GM23338 (cell line): ENCODE measurements at regions not wholly inside any gene's neighbourhood (a gene's known extent, or its start where the extent isn't known, plus 50 kb on each side); places are given as distances from the start of the nearest gene placed in this dataset.
A peak's percentile ranks its signal among the peaks of the same experiment; 100 is the strongest.

ENCODE experiments used
- ATAC-seq: fragments of 200-7000 bp; cut with Tn5 transposase; 3 replicates; pipeline ENCODE4 v1.9.1; 2020
- DNase-seq: peaks from one replicate; pipeline ENCODE4 v3.0.0-alpha.2; 2015; ENCODE audit warnings: low spot score
- H2AFZ ChIP-seq: fragments of 200-600 bp; sonication (generic); 2 replicates; pipeline ENCODE4 v1.8.0; 2016; ENCODE audit warnings: antibody characterized with exemption, mild to moderate bottlenecking, moderate library complexity
- H3F3A ChIP-seq: fragments of 200-600 bp; sonication (generic); replicated peaks from 2 replicates; pipeline ENCODE4 v1.8.0; 2017; ENCODE audit warnings: antibody characterized with exemption, mixed run types, low read depth
- H3K27ac ChIP-seq: fragments of 200-600 bp; sonication (generic); 2 replicates; pipeline ENCODE4 v1.6.1; 2016; ENCODE audit warnings: low read depth
- H3K27me3 ChIP-seq: fragments of 200-600 bp; sonication (generic); 2 replicates; pipeline ENCODE4 v1.8.0; 2016; ENCODE audit warnings: mild to moderate bottlenecking, mixed run types, moderate library complexity; ENCODE audit not compliant: insufficient read depth
- H3K36me3 ChIP-seq: fragments of 200-600 bp; sonication (generic); 2 replicates; pipeline ENCODE4 v1.8.0; 2016; ENCODE audit warnings: mild to moderate bottlenecking; ENCODE audit not compliant: insufficient read depth
- H3K4me1 ChIP-seq: fragments of 200-600 bp; sonication (generic); 2 replicates; pipeline ENCODE4 v1.8.0; 2016; ENCODE audit warnings: mild to moderate bottlenecking, moderate library complexity; ENCODE audit not compliant: insufficient read depth
- H3K4me2 ChIP-seq: fragments of 200-600 bp; sonication (generic); 2 replicates; pipeline ENCODE4 v1.7.1; 2017; ENCODE audit warnings: mixed run types
- H3K4me3 ChIP-seq: fragments of 200-600 bp; sonication (generic); 2 replicates; pipeline ENCODE4 v1.6.1; 2016; ENCODE audit warnings: mixed run types
- H3K79me2 ChIP-seq: fragments of 200-600 bp; sonication (generic); replicated peaks from 2 replicates; pipeline ENCODE4 v1.8.0; 2017; ENCODE audit warnings: mild to moderate bottlenecking; ENCODE audit not compliant: insufficient read depth
- H3K9me2 ChIP-seq: fragments of 200-600 bp; sonication (generic); 2 replicates; pipeline ENCODE4 v1.8.0; 2017; ENCODE audit not compliant: insufficient read depth
- H4K20me1 ChIP-seq: fragments of 200-600 bp; sonication (generic); replicated peaks from 2 replicates; pipeline ENCODE4 v1.8.0; 2017; ENCODE audit warnings: mild to moderate bottlenecking; ENCODE audit not compliant: insufficient read depth
- H3K27ac Mint-ChIP-seq: 2 replicates; pipeline ENCODE4 v1.8.0; 2020; ENCODE audit warnings: inconsistent platforms, mild to moderate bottlenecking, moderate library complexity, mixed read lengths
- H3K27me3 Mint-ChIP-seq: 3 replicates; pipeline ENCODE4 v1.8.0; 2022; ENCODE audit warnings: low read depth, mild to moderate bottlenecking, moderate library complexity, mixed read lengths, inconsistent platforms; ENCODE audit not compliant: insufficient read depth, poor library complexity
- H3K36me3 Mint-ChIP-seq: 3 replicates; pipeline ENCODE4 v1.8.0; 2021; ENCODE audit warnings: low read depth, mild to moderate bottlenecking, inconsistent platforms, moderate library complexity, mixed read lengths
- H3K4me1 Mint-ChIP-seq: 3 replicates; pipeline ENCODE4 v1.8.0; 2020; ENCODE audit warnings: mild to moderate bottlenecking, inconsistent platforms, mixed read lengths
- H3K4me3 Mint-ChIP-seq: 3 replicates; pipeline ENCODE4 v1.8.0; 2021; ENCODE audit warnings: moderate library complexity, mild to moderate bottlenecking, inconsistent platforms, mixed read lengths
- H3K9me3 Mint-ChIP-seq: 3 replicates; pipeline ENCODE4 v1.8.0; 2020; ENCODE audit warnings: moderate library complexity, mild to moderate bottlenecking, inconsistent platforms, mixed read lengths
- CREB1 ChIP-seq: fragments of 250-450 bp; sonication (Bioruptor Pico); IDR thresholded peaks from 2 replicates; pipeline ENCODE4 v1.5.0; 2020; ENCODE audit warnings: low read depth, mild to moderate bottlenecking, moderate library complexity
- CTCF ChIP-seq, 2 experiments: fragments of 200-600 bp in 1 of 2; sonication (generic) in 1 of 2; conservative IDR thresholded peaks; 2 replicates each; pipeline versions ENCODE4 v1.5.1 to v1.6.1; 2016 to 2017; ENCODE audit warnings: antibody characterized with exemption in 2 of 2, low read depth in 2 of 2, mild to moderate bottlenecking in 2 of 2, moderate library complexity in 1 of 2
- EZH2 ChIP-seq: fragments of 200-600 bp; sonication (generic); IDR thresholded peaks from one replicate; pipeline ENCODE4 v1.8.0; 2017; ENCODE audit warnings: antibody characterized with exemption, mild to moderate bottlenecking, low read depth; ENCODE audit not compliant: unreplicated experiment
- NANOG ChIP-seq: IDR thresholded peaks from 2 replicates; pipeline ENCODE4 v1.6.1; 2016; ENCODE audit warnings: antibody characterized with exemption, borderline replicate concordance
- POLR2AphosphoS5 ChIP-seq: IDR thresholded peaks from 2 replicates; pipeline ENCODE4 v1.6.1; 2016; ENCODE audit warnings: antibody characterized with exemption, low read depth
- ZNF114 ChIP-seq: fragments of 250-450 bp; sonication (Bioruptor Pico); IDR thresholded peaks from 2 replicates; pipeline ENCODE4 v1.5.0; 2020; ENCODE audit warnings: mild to moderate bottlenecking, moderate library complexity
- ZNF331 ChIP-seq: fragments of 250-450 bp; sonication (Bioruptor Pico); IDR thresholded peaks from 2 replicates; pipeline ENCODE4 v1.5.0; 2020; ENCODE audit warnings: low read depth, mild to moderate bottlenecking, moderate library complexity
- ZNF462 ChIP-seq: fragments of 250-450 bp; sonication (Bioruptor Pico); IDR thresholded peaks from 2 replicates; pipeline ENCODE4 v1.5.0; 2020; ENCODE audit warnings: mild to moderate bottlenecking, moderate library complexity
- TF ChIP-seq, protein P1 (sequence below): IDR thresholded peaks from one replicate; pipeline ENCODE4 v1.6.1; 2018; ENCODE audit warnings: antibody characterized with exemption; ENCODE audit not compliant: unreplicated experiment

DNA sequence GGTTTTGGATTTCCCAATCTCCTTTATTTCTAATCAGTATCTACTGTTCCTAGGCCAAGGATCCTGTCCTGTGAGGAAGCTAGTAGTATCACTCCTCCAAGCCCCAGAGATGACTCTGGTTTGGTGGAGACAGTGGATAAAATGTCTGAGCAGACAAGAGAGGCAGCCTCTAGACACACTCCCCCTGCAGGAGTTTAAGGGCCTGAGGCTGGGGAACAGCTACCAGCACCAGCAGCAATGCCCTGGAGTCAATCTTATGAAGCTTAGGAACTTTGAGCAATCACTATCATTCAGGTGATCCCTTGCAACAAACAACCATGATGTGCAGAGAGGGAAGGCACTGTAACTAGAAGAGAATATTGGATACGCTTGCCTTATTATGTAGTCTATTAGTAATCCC lies 384.7 kb upstream of the ID4 start:
- Histone ChIP-seq H3F3A (no peaks in the 10 kb centered on the region), H3K27me3 (no peaks in the 10 kb centered on the region), H3K4me2 (no peak overlapping the region), H3K36me3 (no peaks in the 10 kb centered on the region), H3K9me2 (no peaks in the 10 kb centered on the region; the same call in 1 of the 2 replicates), H3K79me2 (no peaks in the 10 kb centered on the region), H3K4me1 (no peaks in the 10 kb centered on the region), H2AFZ (no peak overlapping the region), H3K27ac (no peak overlapping the region), H3K4me3 (no peak overlapping the region), H4K20me1 (no peaks in the 10 kb centered on the region)
- DNase-seq (peak; percentile 64), ATAC-seq (peak; percentile 94)
- Mint-ChIP-seq H3K27ac (no peak overlapping the region), H3K4me3 (no peak overlapping the region), H3K9me3 (no peaks in the 10 kb centered on the region), H3K4me1 (peaks cover 2% of the 10 kb centered on the region; the same call in 1 of the 3 replicates), H3K36me3 (no peaks in the 10 kb centered on the region), H3K27me3 (no peaks in the 10 kb centered on the region)
- TF ChIP-seq CTCF (conservative IDR thresholded peaks at IDR 0.05; ENCODE audit: low read depth in 2 of 2) (peak; percentile 32 to 51; a peak in 2 of 4 replicates), CREB1 (CRISPR knock-in tag) (no peak), ZNF114 (no peak), EZH2 (no peak)

DNA sequence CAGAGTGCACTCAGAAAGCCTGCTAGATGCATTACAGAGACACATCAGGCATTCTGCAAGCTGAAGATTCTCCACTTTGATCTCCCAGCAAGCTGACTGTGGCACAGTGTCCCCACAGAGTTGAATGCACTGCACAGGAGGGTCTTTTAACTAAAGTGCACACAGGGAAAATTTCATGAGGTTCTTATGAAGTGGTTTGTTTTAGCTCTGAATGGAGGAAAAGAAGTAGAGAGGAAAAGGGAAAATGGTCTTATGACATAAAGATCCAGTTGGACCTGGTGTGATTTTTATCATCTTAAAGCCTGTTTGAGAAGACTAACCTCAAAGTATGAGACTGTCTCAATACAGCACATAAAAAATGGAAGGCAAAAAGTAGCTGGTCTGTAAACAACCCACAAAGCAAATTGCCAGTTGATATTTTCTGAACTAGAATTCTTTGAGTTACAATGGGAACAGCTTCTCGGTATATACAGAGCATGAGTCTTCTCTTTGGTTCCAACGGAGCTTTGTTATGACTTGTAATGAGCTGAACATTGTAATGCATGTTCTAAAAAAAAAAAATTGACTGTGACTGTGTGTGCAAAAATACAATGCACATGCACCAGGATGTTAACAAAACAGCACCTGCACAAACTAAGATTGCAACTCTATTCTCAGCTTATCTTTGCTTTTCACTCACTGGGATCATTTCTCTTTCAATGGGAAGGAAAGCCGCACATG lies 383.0 kb upstream of the ID4 start:
- Histone ChIP-seq H3K79me2 (no peaks in the 10 kb centered on the region), H3K27me3 (no peaks in the 10 kb centered on the region), H3F3A (no peaks in the 10 kb centered on the region), H4K20me1 (no peaks in the 10 kb centered on the region), H3K4me1 (no peaks in the 10 kb centered on the region), H3K4me3 (no peak overlapping the region), H3K36me3 (no peaks in the 10 kb centered on the region), H3K9me2 (no peaks in the 10 kb centered on the region; the same call in 1 of the 2 replicates), H3K4me2 (no peak overlapping the region), H3K27ac (no peak overlapping the region), H2AFZ (no peak overlapping the region; the same call in 1 of the 2 replicates)
- DNase-seq (no peak), ATAC-seq (no peak)
- Mint-ChIP-seq H3K27me3 (peaks cover 2% of the 10 kb centered on the region), H3K27ac (no peak overlapping the region), H3K4me3 (no peak overlapping the region), H3K9me3 (no peaks in the 10 kb centered on the region), H3K4me1 (peaks cover 2% of the 10 kb centered on the region; the same call in 1 of the 3 replicates), H3K36me3 (no peaks in the 10 kb centered on the region)
- TF ChIP-seq EZH2 (no peak), POLR2AphosphoS5 (no peak), ZNF462 (CRISPR knock-in tag) (no peak), ZNF114 (no peak), ZNF331 (no peak), NANOG (no peak), CREB1 (CRISPR knock-in tag) (no peak)
- TF ChIP-seq, protein P1, sequence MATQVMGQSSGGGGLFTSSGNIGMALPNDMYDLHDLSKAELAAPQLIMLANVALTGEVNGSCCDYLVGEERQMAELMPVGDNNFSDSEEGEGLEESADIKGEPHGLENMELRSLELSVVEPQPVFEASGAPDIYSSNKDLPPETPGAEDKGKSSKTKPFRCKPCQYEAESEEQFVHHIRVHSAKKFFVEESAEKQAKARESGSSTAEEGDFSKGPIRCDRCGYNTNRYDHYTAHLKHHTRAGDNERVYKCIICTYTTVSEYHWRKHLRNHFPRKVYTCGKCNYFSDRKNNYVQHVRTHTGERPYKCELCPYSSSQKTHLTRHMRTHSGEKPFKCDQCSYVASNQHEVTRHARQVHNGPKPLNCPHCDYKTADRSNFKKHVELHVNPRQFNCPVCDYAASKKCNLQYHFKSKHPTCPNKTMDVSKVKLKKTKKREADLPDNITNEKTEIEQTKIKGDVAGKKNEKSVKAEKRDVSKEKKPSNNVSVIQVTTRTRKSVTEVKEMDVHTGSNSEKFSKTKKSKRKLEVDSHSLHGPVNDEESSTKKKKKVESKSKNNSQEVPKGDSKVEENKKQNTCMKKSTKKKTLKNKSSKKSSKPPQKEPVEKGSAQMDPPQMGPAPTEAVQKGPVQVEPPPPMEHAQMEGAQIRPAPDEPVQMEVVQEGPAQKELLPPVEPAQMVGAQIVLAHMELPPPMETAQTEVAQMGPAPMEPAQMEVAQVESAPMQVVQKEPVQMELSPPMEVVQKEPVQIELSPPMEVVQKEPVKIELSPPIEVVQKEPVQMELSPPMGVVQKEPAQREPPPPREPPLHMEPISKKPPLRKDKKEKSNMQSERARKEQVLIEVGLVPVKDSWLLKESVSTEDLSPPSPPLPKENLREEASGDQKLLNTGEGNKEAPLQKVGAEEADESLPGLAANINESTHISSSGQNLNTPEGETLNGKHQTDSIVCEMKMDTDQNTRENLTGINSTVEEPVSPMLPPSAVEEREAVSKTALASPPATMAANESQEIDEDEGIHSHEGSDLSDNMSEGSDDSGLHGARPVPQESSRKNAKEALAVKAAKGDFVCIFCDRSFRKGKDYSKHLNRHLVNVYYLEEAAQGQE = no peak
